NCI-H1417 (cell line): ENCODE measurements at regions not wholly inside any gene's neighbourhood (a gene's known extent, or its start where the extent isn't known, plus 50 kb on each side); places are given as distances from the start of the nearest gene placed in this dataset.
"Not testable (repeated sequence)": the region's sequence is repeated elsewhere in the genome, so short reads cannot be mapped to it uniquely, and the experiment has no call there.

Experiments used
- DNase-seq, 3 experiments: peaks; one replicate each; lab custom pipeline; 2025; lab: John Stamatoyannopoulos, UW

DNA sequence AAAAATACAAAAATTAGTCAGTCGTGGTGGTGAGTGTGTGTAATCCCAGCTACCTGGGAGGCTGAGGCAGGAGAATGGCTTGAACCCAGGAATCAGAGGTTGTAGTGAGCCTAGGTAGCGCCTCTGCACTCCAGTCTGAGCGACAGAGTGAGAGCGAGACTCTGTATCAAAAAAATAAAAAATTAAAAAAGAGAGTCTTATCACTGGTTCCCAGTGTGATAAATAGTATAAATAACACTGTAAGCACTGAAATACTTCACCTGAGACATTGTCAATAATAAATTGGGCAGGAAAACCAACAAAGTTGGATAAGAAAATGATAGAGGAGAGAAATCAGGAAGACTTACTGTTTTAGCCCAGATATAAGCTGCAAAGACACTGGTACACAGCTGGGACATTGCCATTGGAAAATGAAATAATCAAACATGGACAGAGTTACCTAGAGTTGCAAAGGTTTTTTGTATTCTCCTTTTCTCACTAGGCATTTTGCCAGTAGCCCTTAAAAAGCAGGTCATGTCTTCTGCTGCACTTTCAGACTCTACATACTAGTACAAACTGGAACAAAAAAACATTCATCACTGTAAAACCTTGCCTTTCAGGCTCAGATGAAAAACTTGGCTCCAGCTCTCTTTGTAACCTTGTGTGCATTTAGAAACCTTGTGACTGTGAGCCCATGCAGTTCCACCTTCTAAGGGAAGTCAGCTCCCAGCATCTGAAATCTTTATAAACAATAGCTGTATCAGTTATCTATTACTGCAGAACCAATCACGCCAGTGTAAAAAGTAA lies 55.0 kb upstream of the PPP1R2C start:
- no peak for DNase-seq

DNA sequence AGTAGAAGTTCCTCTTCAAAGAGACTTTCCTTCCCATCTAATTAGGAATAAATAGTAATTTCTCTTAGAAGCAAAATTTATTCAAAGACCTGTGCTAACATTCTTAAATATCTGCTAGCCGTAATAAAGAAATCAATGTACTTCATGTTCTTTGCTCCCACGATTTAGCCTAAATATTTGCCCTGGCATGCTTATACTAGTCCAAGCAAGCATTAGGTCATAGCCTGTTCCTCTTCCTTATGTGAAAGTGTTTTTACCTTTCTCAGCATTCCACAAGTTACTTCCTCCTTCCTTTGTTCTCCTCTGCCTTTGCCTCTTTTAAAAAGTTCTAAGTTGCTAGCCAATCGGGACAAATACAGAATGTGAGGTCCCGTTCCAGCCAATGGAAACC lies 55.6 kb upstream of the PPP1R2C start:
- DNase-seq, result not testable (repeated sequence)

DNA sequence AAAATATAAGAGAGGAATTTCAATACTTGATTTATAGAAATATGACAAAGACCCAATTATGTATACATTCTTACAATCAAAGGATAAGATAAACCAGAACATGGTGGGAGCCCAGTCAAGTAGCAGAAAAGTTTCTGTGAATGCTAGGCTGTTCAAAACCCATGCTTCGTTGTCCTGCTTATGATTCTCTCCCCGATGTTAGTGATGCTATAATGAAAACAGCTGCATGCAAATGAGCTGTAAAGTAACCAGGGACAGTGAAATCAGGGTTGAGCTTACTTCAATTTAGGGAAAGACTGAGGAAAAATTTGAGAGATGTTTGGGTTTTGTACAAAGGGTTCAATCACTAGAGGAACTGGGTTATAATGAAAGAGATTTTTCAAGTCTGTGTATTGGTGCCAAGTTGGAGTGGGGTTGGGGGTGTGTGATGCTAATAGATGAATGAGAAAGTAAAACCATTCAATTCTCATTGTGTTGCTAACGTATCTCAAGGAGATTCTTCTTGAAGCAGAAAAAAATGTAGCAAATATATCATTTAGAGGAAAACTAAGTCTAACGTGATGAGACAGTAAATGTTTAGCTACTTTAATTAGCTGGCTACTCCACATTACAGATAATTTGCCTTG lies 59.3 kb upstream of the PPP1R2C start:
- no peak for DNase-seq

DNA sequence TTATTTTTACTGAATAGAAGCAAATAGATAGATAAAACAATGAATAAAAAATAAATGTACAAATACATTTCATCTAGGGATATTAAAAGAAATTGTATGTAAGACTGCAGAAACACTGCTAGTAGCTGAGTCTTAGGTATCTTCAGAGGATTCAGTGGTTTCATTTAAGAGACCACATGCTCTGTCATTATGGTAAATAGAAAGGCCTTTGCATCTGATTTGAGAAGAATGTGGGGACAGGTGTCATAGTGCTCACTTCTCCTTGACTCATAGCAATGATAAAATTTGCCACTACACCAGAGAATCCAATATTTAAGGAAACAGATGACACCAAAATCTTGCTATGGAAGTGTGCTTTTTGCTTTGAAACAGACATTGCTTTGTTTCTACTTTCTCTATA lies 59.8 kb upstream of the PPP1R2C start:
- DNase-seq, result no peak

DNA sequence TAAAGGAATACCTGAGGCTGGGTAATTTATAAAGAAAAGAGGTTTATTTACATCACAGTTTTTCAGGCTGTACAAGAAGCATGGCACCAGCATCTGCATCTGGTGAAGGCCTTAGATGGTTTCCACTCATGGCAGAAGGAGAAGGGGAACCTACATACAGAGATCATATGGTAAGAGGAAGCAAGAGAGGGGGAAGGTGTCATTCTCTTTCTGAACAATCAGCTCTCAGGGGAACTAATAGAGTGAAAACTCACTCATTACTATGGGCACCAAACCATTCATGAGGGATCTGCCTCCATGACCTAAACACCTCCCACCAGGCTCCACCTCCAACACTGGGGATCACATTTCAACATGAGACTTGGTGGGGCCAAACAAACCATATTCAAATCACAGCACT lies 61.7 kb upstream of the PPP1R2C start:
- DNase-seq, result no peak

DNA sequence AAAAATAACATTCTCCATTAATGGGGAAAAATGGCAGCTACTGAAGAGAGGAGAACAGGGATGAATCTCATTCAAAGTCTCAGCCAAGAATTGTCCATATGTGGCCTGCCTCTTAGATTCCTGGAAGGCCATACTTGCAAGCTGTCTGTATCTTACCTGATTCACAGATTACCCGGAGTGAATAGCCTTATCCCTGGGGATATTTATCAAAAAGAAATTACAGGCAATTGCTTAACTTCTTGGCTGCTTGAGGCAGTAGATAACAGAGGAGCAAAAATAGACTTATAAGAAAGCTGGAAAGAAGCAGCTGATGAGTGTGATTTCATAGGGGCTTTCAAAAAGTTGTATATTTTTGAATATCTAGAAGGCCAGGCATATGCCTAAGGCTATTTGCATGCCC lies 68.8 kb upstream of the PPP1R2C start:
- no peak for DNase-seq

DNA sequence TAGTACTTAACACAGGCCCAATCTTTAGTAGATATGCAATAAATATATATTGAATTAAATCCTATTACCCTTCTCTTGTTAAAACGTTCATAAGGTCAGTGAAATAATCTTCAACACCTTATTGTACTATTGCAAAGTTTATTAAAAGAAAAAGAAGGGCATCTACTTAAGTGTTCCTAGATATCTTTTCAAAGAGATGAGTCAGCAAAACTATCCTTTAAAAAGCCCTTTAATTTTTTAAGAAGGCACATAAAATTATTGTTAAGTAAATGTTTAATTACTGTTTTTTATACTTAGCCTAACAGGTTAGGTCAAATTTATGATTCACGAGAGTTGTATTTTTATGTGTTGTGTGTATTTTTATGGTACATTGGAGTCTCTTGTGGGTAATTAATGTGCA lies 77.3 kb upstream of the PPP1R2C start:
- no peak for DNase-seq

DNA sequence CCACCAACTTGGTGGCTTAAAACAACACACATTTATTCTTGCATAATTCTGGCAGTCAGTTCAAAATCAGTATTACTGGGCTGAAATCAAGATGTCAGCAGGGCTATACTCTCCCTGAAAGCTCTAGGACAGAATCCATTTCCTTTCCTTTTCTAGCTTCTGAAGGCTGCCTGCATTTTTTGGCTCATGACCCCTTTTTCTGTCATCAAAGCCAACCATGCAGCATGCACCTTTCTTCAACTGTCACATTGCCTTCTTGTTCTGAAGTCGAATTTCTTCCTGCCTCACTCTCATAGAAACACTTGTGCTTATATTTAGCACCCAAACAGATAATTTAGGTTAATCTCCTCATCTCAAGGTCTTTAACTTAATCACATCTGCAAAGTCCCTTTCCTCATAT lies 79.8 kb upstream of the PPP1R2C start:
- DNase-seq, result no peak

DNA sequence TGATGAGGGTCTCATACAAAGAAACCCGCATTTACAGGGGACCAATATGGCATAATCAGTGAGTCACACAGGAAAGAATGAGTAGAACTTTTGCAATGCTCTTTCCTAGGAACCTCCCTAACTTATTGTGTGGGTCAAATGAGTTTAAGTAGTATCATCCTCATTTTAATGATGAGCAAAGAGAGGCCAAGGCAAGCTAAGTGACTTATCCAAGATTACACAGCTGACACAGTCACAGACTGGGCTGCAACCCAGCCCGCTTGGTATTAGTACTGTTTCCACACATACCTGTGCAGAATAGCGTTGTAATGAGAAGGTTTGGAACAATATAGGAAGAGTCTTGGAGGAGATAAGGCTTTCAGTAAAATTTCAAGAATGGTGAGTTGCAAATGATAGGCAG lies 91.0 kb upstream of the PPP1R2C start:
- no peak for DNase-seq

DNA sequence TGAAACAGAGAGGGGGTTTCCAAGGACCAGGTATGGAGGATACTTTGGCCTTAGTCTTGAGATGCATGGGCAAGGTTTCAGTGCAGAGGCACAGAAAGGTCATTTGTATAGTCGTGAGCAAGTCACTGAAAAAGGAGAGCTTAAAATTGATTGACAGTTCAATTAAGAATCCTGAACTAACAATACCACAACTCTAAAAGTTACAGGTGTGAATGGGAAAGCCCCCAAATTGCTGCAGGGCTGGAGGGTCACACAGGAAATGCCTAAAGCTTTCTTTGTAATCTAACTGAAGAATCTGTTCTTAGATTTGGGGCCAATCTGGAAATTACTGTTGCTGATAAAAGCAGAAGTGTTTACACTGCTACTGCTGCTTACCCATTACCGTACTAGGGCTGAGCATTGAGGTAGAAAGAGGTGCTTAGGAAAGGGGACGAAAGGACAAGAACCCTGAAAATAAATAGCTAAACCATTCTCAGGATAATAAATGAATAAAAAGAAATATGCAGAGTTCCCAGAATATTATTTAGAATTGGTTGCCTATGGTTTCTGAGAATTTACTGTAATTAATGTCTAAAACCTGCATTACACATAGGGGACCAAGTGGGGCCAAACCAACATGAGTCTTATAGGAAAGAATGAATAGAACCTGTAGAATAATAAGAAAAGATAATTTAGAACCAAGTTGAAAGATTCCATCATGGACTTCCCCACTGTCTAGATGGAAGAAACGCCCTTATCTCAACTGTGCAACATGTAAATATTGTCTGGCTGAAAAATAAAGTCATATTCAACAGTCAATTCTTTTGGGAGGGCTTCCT lies 91.9 kb upstream of the PPP1R2C start:
- no peak for DNase-seq

DNA sequence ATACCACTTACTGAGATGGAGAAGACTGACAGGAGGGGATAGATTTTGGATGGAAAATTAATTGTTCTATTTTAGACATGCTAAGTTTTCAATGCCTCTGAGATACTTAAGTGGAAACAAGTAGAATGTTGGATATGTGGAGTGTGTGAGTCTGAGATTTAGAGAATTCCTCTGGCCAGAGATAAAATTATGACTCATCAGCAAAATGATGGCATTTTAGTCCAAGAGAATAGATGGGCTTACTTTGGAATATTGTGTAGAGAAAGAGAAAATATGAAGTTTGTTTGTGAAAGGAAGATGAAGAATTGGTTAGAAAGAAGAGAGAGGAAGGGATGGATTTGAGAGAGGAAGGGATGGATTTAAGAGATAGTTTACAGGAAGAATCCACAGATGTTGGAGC lies 108.6 kb upstream of the PPP1R2C start:
- DNase-seq, result no peak

DNA sequence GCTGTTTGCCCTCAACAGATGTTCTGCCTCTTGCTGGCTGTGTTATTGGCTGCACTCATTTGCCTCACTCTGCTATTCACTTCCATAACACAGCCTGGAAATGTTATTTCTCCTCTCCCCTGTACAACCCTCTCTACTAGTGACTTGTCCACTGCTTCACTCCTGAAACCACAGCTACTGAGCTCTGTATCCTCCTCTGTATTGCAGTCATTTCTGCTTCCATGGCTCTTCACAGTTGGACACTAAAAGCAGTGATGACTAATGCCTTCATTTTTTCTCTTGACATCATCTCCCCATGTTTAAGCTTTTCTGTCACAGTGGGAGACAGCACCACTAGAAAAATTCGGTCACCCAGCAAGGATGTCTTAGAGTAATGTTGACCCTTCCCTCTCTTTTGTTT lies 123.0 kb upstream of the PPP1R2C start:
- no peak for DNase-seq

DNA sequence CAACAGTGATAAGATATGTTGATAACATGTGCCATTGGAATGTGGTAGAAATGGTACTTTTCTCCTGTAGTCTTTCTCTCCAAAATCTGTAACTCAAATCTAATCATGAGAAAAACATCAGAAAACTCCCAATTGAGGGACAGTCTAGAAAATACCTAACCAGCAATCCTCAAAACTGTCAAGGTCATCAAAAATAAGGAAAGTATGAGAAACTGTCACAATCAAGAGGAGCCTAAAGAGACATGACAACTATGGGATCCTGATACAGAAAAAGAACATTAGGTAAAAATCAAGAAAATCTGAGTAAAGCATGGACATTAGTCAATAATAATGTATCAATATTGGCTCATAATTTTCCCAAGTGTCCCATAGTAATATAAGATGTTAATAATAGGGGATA lies 124.5 kb upstream of the PPP1R2C start:
- no peak for DNase-seq

DNA sequence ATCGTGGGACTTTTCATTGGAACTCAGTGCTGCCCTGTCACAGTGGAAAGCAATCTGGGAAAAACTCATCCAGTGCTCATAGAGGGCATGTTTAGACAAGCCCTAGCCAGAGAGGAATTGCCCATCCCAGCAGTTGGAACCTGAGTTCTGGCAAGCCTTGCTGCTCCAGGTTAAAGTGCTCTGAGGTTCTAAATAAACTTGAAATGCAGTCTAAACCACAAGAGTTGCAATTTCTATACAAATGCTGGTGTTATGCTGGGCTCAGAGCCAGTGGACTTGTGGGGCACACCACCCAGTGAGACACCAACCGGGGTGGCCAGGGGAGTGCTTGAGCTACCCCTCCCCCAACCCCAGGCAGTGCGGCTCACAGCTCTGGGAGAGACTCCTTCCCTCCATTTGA lies 142.8 kb upstream of the PPP1R2C start:
- DNase-seq, result no peak

DNA sequence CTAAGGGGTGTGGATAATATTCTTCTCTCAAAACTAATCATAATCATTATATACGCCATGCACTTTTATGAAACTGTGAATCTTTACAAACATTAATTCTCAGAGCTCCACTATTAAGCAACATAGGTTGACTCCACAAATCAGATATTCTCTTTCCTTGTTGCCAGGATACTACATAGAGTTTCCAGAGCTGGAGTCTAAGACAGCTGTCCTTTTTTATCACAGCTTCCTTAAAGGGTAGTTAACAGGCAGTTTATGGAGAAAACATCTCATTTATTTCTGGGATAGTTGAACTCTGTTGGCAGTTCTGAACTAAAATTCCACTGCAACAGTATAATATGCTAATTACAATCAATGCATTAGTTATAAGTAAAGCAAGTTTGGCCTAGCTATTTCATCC lies 152.1 kb upstream of the PPP1R2C start:
- no peak for DNase-seq

DNA sequence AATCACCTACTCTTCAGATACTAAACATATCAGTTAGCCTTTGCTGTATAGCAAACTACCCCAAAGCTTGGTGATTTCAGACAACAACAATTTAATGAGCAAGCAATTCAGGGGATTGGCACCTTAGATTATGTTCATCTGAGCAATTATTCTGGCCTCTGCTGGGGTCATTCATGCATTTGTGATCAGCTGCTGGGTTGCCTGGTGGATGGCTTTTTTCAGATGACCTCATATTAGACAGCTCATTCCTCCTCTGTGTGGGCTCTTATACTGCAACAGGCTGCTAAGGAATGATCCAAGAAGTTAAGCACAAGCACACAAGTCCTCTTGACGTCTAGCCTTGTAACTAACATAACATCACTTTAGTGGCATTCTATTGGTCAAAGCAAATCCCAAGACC lies 153.0 kb upstream of the PPP1R2C start:
- no peak for DNase-seq

DNA sequence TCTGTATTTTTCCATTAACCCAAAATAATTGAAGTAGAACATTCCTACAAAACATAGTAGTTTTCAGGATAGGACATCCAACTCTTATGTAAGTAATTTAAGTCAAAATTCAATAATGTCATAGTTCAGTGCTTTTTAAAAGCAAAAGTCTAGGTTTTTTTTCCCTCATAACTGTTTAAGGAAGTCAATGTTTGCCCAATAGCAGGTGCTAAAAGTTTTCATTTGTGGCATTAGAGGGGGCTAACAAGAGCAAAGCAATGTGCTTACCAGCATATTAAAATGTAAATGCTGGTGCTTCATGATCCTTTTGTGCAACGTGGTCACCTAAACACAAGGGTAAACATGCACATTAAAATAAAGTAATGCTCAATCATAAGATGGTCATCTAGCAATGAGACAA lies 155.2 kb upstream of the PPP1R2C start:
- DNase-seq, result no peak

DNA sequence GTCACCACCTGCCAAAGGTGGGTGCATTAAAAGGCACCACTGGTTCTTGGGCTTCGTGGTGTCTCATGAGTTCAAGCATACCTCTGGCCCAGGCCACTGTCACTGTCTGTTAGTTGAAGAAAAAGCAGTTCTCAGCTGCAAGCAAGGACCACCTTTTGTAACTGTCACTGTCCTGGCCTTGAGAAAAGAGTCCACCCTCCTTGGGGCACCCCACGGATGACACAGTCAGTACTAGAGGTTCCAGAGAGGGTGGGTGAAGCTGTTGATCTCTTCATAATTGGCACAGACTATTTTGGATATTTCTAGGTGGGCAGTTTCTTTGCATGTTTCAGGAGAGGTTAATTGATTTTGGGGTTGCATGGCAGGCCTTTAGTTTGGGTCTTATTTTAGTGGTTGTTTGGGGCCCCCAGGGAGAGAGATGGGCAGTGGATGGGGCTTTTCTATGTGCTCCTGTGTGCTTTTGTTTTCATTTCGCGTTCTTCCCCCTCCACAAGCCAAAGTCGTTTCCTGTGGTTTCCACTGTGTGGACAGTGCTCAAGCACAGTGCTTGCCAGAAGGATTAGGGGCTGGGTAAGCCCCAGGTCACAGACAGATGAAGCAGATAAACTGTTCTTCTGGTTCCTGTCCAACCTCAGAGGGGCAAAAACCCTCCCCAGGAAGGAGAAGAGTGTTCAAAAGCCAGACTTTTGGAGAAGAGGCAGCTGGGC lies 156.2 kb upstream of the PPP1R2C start:
- no peak for DNase-seq

DNA sequence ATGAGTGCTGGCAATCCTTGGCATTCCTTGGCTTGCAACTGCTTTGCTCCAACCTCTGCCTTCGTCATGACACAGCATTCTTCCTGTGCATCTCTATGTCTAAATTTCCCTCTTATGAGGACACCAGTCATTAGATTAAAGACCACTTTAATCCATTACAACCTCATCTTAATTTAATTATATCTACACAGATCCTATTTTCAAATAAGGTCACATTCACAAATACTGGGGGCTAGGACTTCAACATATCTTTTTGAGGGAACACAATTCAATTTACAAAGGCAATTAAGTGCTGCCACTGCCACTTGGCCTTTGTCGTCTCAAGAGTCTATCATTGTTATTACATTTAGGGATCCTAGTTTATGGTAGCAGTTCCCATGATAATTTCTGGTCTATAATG lies 163.7 kb upstream of the PPP1R2C start:
- DNase-seq, result no peak

DNA sequence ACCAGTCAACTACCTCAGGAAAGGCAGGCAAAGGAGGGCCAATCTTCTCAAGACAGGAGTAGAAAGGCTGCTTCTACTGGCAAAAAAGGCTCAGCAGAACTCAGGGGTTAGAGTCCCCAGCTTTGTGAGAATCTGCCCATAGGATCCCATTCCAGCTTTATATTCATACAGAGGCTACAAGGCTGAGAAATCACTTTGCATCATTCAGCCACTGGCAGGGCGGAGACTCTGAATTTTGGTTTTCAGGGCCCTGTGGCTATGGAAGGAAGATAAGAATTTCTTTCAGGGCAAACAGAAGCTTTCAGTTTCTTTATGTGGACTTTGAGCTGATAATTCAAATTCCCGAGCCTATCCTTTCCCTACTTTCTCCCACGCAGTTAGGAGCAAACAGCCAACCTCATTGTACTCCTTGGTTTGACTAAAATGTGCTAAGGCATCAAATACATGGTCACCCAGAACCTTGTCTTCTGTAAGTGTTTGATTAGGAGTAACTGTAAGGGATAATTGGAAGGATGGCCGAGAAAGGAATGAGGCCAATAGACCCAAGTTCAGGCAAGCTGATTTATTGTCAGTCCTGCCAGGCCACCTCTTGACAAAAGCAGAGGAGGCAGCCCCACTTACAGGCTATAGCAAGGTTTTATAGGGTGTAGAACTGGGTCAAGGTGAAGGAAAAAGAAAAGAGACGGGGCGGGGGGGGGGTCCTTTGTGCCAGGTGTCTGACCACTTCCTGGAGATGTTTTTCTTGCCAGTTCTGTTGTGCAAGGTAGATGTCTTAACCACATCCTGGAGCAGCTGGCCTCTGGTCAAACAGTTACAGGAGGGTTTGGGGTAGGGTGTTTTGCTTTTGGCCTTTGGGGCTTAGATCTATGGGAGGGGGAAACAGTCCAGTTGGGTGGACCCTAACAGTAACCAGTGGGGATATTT lies 165.3 kb upstream of the PPP1R2C start:
- DNase-seq, result no peak

DNA sequence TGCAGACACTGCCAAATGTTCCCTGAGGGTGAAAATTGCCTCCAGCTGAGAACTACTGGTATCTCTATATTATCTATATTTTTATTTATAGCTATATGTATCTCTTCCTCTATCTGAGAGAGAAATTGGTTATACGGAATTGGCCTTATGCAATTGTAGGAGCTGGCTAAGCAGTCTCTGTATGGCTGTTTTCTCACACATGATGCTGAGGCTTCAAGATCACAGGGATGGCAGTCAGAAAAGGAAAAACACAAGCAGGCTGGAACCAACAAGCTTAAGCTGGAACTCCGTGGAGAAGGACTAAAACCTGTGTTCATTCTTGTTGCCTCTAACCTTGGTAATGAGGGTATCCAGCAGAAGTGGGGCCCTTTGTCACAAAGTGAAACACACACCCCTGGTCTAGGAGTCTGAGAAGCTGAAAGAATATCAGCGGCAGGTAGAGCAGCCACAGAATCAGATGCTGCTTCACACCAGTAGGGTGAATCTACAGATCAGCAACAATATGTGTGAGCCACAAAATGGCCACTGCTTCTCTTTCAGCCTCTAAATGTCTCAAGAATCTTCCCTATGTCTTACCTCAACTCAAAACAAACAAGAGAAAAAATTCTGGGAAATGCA lies 166.5 kb upstream of the PPP1R2C start:
- no peak for DNase-seq
